Muscle layer of colon (tissue), 2 donors: ENCODE measurements at regions not wholly inside any gene's neighbourhood (a gene's known extent, or its start where the extent isn't known, plus 50 kb on each side); places are given as distances from the start of the nearest gene placed in this dataset.
"Not testable (repeated sequence)": the region's sequence is repeated elsewhere in the genome, so short reads cannot be mapped to it uniquely, and the experiment has no call there.

Experiments
- H3K27ac ChIP-seq: one replicate; pipeline ENCODE4 v1.7.0; 2013; ENCODE audit warnings: low read depth, mild to moderate bottlenecking, low read length, moderate library complexity
- H3K27me3 ChIP-seq, 2 donors: one replicate each; pipeline ENCODE4 v1.7.0; 2013; ENCODE audit warnings: low read length in 2 of 2, mild to moderate bottlenecking in 2 of 2; ENCODE audit not compliant: insufficient read depth in 2 of 2, control insufficient read depth in 1 of 2
- H3K36me3 ChIP-seq: one replicate; pipeline ENCODE4 v1.7.0; 2013; ENCODE audit warnings: mild to moderate bottlenecking, low read length; ENCODE audit not compliant: insufficient read depth
- H3K4me1 ChIP-seq: one replicate; pipeline ENCODE4 v1.7.0; 2013; ENCODE audit warnings: mild to moderate bottlenecking, low read length; ENCODE audit not compliant: insufficient read depth
- H3K4me3 ChIP-seq, 2 donors: one replicate each; pipeline ENCODE4 v1.7.0; 2013; ENCODE audit warnings: low read length in 2 of 2, low read depth in 1 of 2, mild to moderate bottlenecking in 1 of 2, moderate library complexity in 1 of 2
- H3K9ac ChIP-seq: one replicate; pipeline ENCODE4 v1.7.0; 2013; ENCODE audit warnings: low read length
- H3K9me3 ChIP-seq: one replicate; pipeline ENCODE4 v1.7.0; 2013; ENCODE audit warnings: mild to moderate bottlenecking, low read length
- donor health status: abdominal sarcoma.
- donor health status: Adenocarcinoma of cecum.

GRCh38 chr6:76752841-76753240 is 680.4 kb upstream of the IMPG1 start:
- Histone ChIP-seq H3K9me3 (no peaks in the 10 kb centered on the region), H3K27me3 (no peaks in the 10 kb centered on the region), H3K4me3 (no peak overlapping the region), H3K36me3 (no peaks in the 10 kb centered on the region), H3K27ac (no peak overlapping the region), H3K9ac (no peak overlapping the region), H3K4me1 (no peaks in the 10 kb centered on the region)

- H3K9me3 ChIP-seq, H3K27ac ChIP-seq, H3K4me3 ChIP-seq, H3K9ac ChIP-seq, H3K27me3 ChIP-seq, H3K4me1 ChIP-seq, H3K36me3 ChIP-seq: not testable (repeated sequence)
Observed at GRCh38 chr6:76745388-76745787, 672.9 kb upstream of the IMPG1 start.

- H3K4me1 ChIP-seq, H3K27me3 ChIP-seq, H3K4me3 ChIP-seq, H3K27ac ChIP-seq, H3K36me3 ChIP-seq, H3K9me3 ChIP-seq, H3K9ac ChIP-seq: not testable (repeated sequence)
Observed at GRCh38 chr6:76744151-76744720, 671.8 kb upstream of the IMPG1 start.

GRCh38 chr6:76742919-76743318 is 670.5 kb upstream of the IMPG1 start:
- no peaks in the 10 kb centered on the region for H3K4me1 ChIP-seq
- no peaks in the 10 kb centered on the region for H3K9me3 ChIP-seq
- H3K36me3 ChIP-seq, result no peaks in the 10 kb centered on the region
- H3K27ac ChIP-seq, result no peak overlapping the region
- H3K4me3 ChIP-seq, result no peak overlapping the region
- H3K27me3 ChIP-seq, result no peaks in the 10 kb centered on the region
- H3K9ac ChIP-seq, result no peak overlapping the region

- H3K27ac ChIP-seq, result no peak overlapping the region
- H3K27me3 ChIP-seq, result no peaks in the 10 kb centered on the region
- no peak overlapping the region for H3K9ac ChIP-seq
- H3K4me1 ChIP-seq, result no peaks in the 10 kb centered on the region
- no peak overlapping the region for H3K4me3 ChIP-seq
- no peaks in the 10 kb centered on the region for H3K36me3 ChIP-seq
- H3K9me3 ChIP-seq, result no peaks in the 10 kb centered on the region
Observed at GRCh38 chr6:76719449-76719848, 647.0 kb upstream of the IMPG1 start.

- Histone ChIP-seq H3K9me3 (no peaks in the 10 kb centered on the region), H3K36me3 (no peaks in the 10 kb centered on the region), H3K27ac (no peak overlapping the region), H3K27me3 (no peaks in the 10 kb centered on the region), H3K4me3 (no peak overlapping the region), H3K4me1 (no peaks in the 10 kb centered on the region), H3K9ac (no peak overlapping the region)
Observed at GRCh38 chr6:76708641-76709331, 636.3 kb upstream of the IMPG1 start.

GRCh38 chr6:76707630-76708029 is 635.2 kb upstream of the IMPG1 start:
- no peak overlapping the region for H3K27ac ChIP-seq
- no peaks in the 10 kb centered on the region for H3K27me3 ChIP-seq
- H3K9me3 ChIP-seq, result no peaks in the 10 kb centered on the region
- no peaks in the 10 kb centered on the region for H3K4me1 ChIP-seq
- no peak overlapping the region for H3K9ac ChIP-seq
- no peaks in the 10 kb centered on the region for H3K36me3 ChIP-seq
- no peak overlapping the region for H3K4me3 ChIP-seq

- Histone ChIP-seq H3K4me3 (no peak overlapping the region), H3K27me3 (no peaks in the 10 kb centered on the region), H3K9ac (no peak overlapping the region), H3K4me1 (no peaks in the 10 kb centered on the region), H3K9me3 (no peaks in the 10 kb centered on the region), H3K36me3 (no peaks in the 10 kb centered on the region), H3K27ac (no peak overlapping the region)
Observed at GRCh38 chr6:76706631-76707030, 634.2 kb upstream of the IMPG1 start.

- Histone ChIP-seq H3K27ac (no peak overlapping the region), H3K4me3 (no peak overlapping the region), H3K36me3 (no peaks in the 10 kb centered on the region), H3K4me1 (no peaks in the 10 kb centered on the region), H3K9me3 (no peaks in the 10 kb centered on the region), H3K27me3 (no peaks in the 10 kb centered on the region), H3K9ac (no peak overlapping the region)
Observed at GRCh38 chr6:76706086-76706485, 633.6 kb upstream of the IMPG1 start.

GRCh38 chr6:76703786-76704185 is 631.3 kb upstream of the IMPG1 start:
- no peaks in the 10 kb centered on the region for H3K27me3 ChIP-seq
- no peak overlapping the region for H3K9ac ChIP-seq
- H3K27ac ChIP-seq, result no peak overlapping the region
- no peak overlapping the region for H3K4me3 ChIP-seq
- H3K36me3 ChIP-seq, result no peaks in the 10 kb centered on the region
- H3K4me1 ChIP-seq, result no peaks in the 10 kb centered on the region
- no peaks in the 10 kb centered on the region for H3K9me3 ChIP-seq

- H3K9ac ChIP-seq, result no peak overlapping the region
- no peaks in the 10 kb centered on the region for H3K36me3 ChIP-seq
- H3K4me3 ChIP-seq, result no peak overlapping the region
- H3K9me3 ChIP-seq, result no peaks in the 10 kb centered on the region
- no peak overlapping the region for H3K27ac ChIP-seq
- H3K27me3 ChIP-seq, result no peaks in the 10 kb centered on the region
- no peaks in the 10 kb centered on the region for H3K4me1 ChIP-seq
Observed at GRCh38 chr6:76703285-76703684, 630.8 kb upstream of the IMPG1 start.

- no peaks in the 10 kb centered on the region for H3K4me1 ChIP-seq
- no peak overlapping the region for H3K9ac ChIP-seq
- H3K27me3 ChIP-seq, result no peaks in the 10 kb centered on the region
Observed at GRCh38 chr6:76702187-76702586, 629.7 kb upstream of the IMPG1 start.

More at GRCh38 chr6:76702187-76702586, 629.7 kb upstream of the IMPG1 start:
- H3K9me3 ChIP-seq, result no peaks in the 10 kb centered on the region
- no peak overlapping the region for H3K4me3 ChIP-seq
- no peaks in the 10 kb centered on the region for H3K36me3 ChIP-seq
- no peak overlapping the region for H3K27ac ChIP-seq
